HCT116 (cell line): ENCODE measurements at regions not wholly inside any gene's neighbourhood (a gene's known extent, or its start where the extent isn't known, plus 50 kb on each side); places are given as distances from the start of the nearest gene placed in this dataset.

ENCODE experiments used
- ATAC-seq: fragments of 200-7000 bp; cut with Tn5 transposase; 2 replicates; pipeline ENCODE4 v1.9.1; 2020; ENCODE audit warnings: mild to moderate bottlenecking, moderate library complexity
- BruUV-seq: library from RNA; stranded (reverse); fragments of 400-500 nt; replicated peaks from 2 replicates; lab custom pipeline; 2021; lab: Mats Ljungman, UMichigan
- CTCF ChIA-PET: fragments of 300-600 bp; sonication (Branson Sonifier 250); formaldehyde crosslinking; loops from one replicate; lab custom pipeline; 2021; ENCODE audit warnings: antibody characterized with exemption; lab: Charles Lee
- POLR2A ChIA-PET: fragments of 300-600, 350-600 bp; sonication (Branson Sonifier 250); formaldehyde crosslinking; loops from one replicate; lab custom pipeline; 2021; ENCODE audit warnings: antibody characterized with exemption; lab: Charles Lee
- RAD21 ChIA-PET, 2 experiments: fragments of 300-600 bp; sonication (Branson Sonifier 250); formaldehyde crosslinking; loops; one replicate each; lab custom pipeline; 2023; ENCODE audit warnings: low total read pairs in 2 of 2; ENCODE audit not compliant: uncharacterized antibody in 2 of 2, unreplicated experiment in 2 of 2, low non-redundant PET in 1 of 2; lab: Charles Lee
- DNase-seq: peaks from one replicate; pipeline ENCODE4 v3.0.0-alpha.2; 2010; ENCODE audit warnings: low read depth, low spot score
- H2AFZ ChIP-seq: fragments of 200-600 bp; shearing (Covaris generic), sonication (generic); 2 replicates; pipeline ENCODE4 v1.6.1; 2017; ENCODE audit warnings: low read depth, mixed run types, mixed read lengths, antibody characterized with exemption, low read length; ENCODE audit not compliant: poor library complexity, severe bottlenecking
- H3K27ac ChIP-seq: 2 replicates; pipeline ENCODE4 v1.5.1; 2012; ENCODE audit warnings: low read depth, low read length
- H3K27me3 ChIP-seq: fragments of 200-600 bp; sonication (generic); 2 replicates; pipeline ENCODE4 v1.6.1; 2016; ENCODE audit warnings: mixed run types, low read length, mixed read lengths; ENCODE audit not compliant: insufficient read depth
- H3K36me3 ChIP-seq, 2 experiments: fragments of 200-500 bp in 1 of 2; fragments of 200-600 bp in 1 of 2; sonication (Bioruptor generic) in 1 of 2; sonication (generic) in 1 of 2; 2 replicates each; pipeline versions ENCODE4 v1.5.1 to v1.6.1; 2014 to 2016; ENCODE audit warnings: low read length in 2 of 2, inconsistent platforms in 1 of 2, mixed read lengths in 1 of 2, mixed run types in 1 of 2; ENCODE audit not compliant: insufficient read depth in 2 of 2, control insufficient read depth in 1 of 2
- H3K4me1 ChIP-seq, 2 experiments: fragments of 200-600 bp in 1 of 2; sonication (generic) in 1 of 2; 2 replicates each; pipeline versions ENCODE4 v1.5.1 to v1.6.1; 2012 to 2017; ENCODE audit warnings: low read length in 2 of 2, inconsistent platforms in 1 of 2, mild to moderate bottlenecking in 1 of 2, mixed read lengths in 1 of 2, mixed run types in 1 of 2, moderate library complexity in 1 of 2; ENCODE audit not compliant: insufficient read depth in 2 of 2, control insufficient read depth in 1 of 2
- H3K4me2 ChIP-seq: fragments of 200-600 bp; sonication (generic); 2 replicates; pipeline ENCODE4 v1.6.1; 2017; ENCODE audit warnings: mixed run types, low read length, mixed read lengths
- H3K4me3 ChIP-seq, 2 experiments: fragments of 200-600 bp in 1 of 2; sonication (generic) in 1 of 2; replicated peaks in 1 of 2; 2 replicates each; pipeline ENCODE4 v1.5.1; 2011 to 2016; ENCODE audit warnings: low read length in 2 of 2, control low read depth in 1 of 2, low read depth in 1 of 2, mild to moderate bottlenecking in 1 of 2, mixed read lengths in 1 of 2, mixed run types in 1 of 2
- H3K79me2 ChIP-seq: fragments of 200-600 bp; sonication (generic); 2 replicates; pipeline ENCODE4 v1.6.1; 2017; ENCODE audit warnings: mild to moderate bottlenecking, mixed run types, low read length, moderate library complexity, mixed read lengths; ENCODE audit not compliant: insufficient read depth
- H3K9ac ChIP-seq: fragments of 200-600 bp; sonication (generic); 2 replicates; pipeline ENCODE4 v1.6.1; 2016; ENCODE audit warnings: low read length, mixed read lengths
- H3K9me2 ChIP-seq: fragments of 200-600 bp; sonication (generic), shearing (Covaris generic); 2 replicates; pipeline ENCODE4 v1.6.1; 2017; ENCODE audit warnings: mixed run types, mild to moderate bottlenecking, moderate library complexity; ENCODE audit not compliant: insufficient read depth
- H3K9me3 ChIP-seq, 2 experiments: fragments of 200-500 bp in 1 of 2; fragments of 200-600 bp in 1 of 2; sonication (Bioruptor generic) in 1 of 2; sonication (generic) in 1 of 2; 2 replicates each; pipeline ENCODE4 v1.6.1; 2014 to 2017; ENCODE audit warnings: low read length in 2 of 2, mixed read lengths in 2 of 2, inconsistent platforms in 1 of 2, low read depth in 1 of 2, mild to moderate bottlenecking in 1 of 2, mixed run types in 1 of 2, moderate library complexity in 1 of 2; ENCODE audit not compliant: control insufficient read depth in 1 of 2, insufficient read depth in 1 of 2
- H4K20me1 ChIP-seq: fragments of 200-600 bp; sonication (generic), shearing (Covaris generic); 2 replicates; pipeline ENCODE4 v1.6.1; 2017; ENCODE audit warnings: mixed run types, mild to moderate bottlenecking, moderate library complexity; ENCODE audit not compliant: insufficient read depth
- CBX3 ChIP-seq: IDR thresholded peaks from 2 replicates; pipeline ENCODE4 v1.6.1; 2012; ENCODE audit warnings: low read depth
- CEBPB ChIP-seq: IDR thresholded peaks from 2 replicates; pipeline ENCODE4 v1.6.1; 2012; ENCODE audit warnings: low read depth
- ELF1 ChIP-seq: IDR thresholded peaks from 2 replicates; pipeline ENCODE4 v1.6.1; 2012; ENCODE audit warnings: low read depth, borderline replicate concordance
- EZH2 ChIP-seq: fragments of 200-600 bp; sonication (generic); IDR thresholded peaks from 2 replicates; pipeline ENCODE4 v1.6.1; 2017; ENCODE audit warnings: antibody characterized with exemption, mixed run types
- FOSL1 ChIP-seq: IDR thresholded peaks from 2 replicates; pipeline ENCODE4 v1.6.1; 2012; ENCODE audit warnings: low read depth
- RAD21 ChIP-seq: IDR thresholded peaks from 2 replicates; pipeline ENCODE4 v1.6.1; 2012; ENCODE audit warnings: low read depth, mild to moderate bottlenecking
- SP1 ChIP-seq: IDR thresholded peaks from 2 replicates; pipeline ENCODE4 v1.6.1; 2012; ENCODE audit warnings: low read depth
- YY1 ChIP-seq: IDR thresholded peaks from 2 replicates; pipeline ENCODE4 v1.6.1; 2011; ENCODE audit warnings: low read length, low read depth, moderate library complexity, mild to moderate bottlenecking; ENCODE audit not compliant: insufficient replicate concordance; ENCODE audit errors: extremely low read depth
- intact Hi-C: fragments of 100-400 bp; cut with micrococcal nuclease; formaldehyde crosslinking; loops from 2 replicates; pipeline ENCODE4 v1.10.0; 2022
- TF ChIP-seq, protein P1 (sequence below): IDR thresholded peaks from 2 replicates; pipeline ENCODE4 v1.6.1; 2012
- TF ChIP-seq, protein P2 (sequence below): IDR thresholded peaks from 2 replicates; pipeline ENCODE4 v1.6.1; 2011; ENCODE audit warnings: mild to moderate bottlenecking, low read length, moderate library complexity; ENCODE audit not compliant: insufficient replicate concordance; ENCODE audit errors: extremely low read depth
- TF ChIP-seq, protein P3 (sequence below): IDR thresholded peaks from 2 replicates; pipeline ENCODE4 v1.6.1; 2012

DNA sequence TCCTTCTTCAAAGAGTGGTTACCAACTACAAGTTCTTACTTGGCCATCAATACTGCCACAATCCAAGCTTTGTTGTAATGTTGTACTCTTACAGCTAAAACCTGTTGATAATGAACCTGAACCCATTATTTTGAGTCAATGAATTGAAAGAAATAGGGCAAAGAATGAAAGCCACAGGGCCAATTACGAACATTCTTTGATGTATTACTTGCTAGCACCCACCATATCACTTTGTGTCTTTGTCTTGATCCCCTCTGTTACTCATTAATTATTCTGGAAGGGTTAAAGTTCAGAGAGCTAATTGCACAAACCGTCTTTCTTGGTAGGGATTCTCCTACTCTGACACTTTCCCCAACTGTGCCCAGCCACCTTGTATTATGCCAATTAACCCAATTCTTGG, 53.2 kb upstream of the TFEC start:
- POLR2A ChIA-PET: no interaction called here

More for the DNA sequence above, 53.2 kb upstream of the TFEC start:
- Histone ChIP-seq H3K9me3 (no peaks in the 10 kb centered on the region; a peak in 1 of 4 replicates), H3K4me3 (no peak overlapping the region), H4K20me1 (no peaks in the 10 kb centered on the region), H3K4me1 (no peaks in the 10 kb centered on the region), H3K27ac (no peak overlapping the region), H3K36me3 (no peaks in the 10 kb centered on the region), H3K9me2 (no peaks in the 10 kb centered on the region), H3K9ac (no peak overlapping the region), H2AFZ (peak overlapping the region; percentile 2), H3K79me2 (no peaks in the 10 kb centered on the region), H3K27me3 (no peaks in the 10 kb centered on the region), H3K4me2 (no peak overlapping the region)
- DNase-seq (no peak), ATAC-seq (no peak)
- BruUV-seq: no TSS peak
- RAD21 ChIA-PET: no interaction called here
- CTCF ChIA-PET: no interaction called here
- TF ChIP-seq YY1: no peak
- TF ChIP-seq, protein P1, sequence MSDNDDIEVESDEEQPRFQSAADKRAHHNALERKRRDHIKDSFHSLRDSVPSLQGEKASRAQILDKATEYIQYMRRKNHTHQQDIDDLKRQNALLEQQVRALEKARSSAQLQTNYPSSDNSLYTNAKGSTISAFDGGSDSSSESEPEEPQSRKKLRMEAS: no peak
- no peak for TF ChIP-seq EZH2
- TF ChIP-seq, protein P2, sequence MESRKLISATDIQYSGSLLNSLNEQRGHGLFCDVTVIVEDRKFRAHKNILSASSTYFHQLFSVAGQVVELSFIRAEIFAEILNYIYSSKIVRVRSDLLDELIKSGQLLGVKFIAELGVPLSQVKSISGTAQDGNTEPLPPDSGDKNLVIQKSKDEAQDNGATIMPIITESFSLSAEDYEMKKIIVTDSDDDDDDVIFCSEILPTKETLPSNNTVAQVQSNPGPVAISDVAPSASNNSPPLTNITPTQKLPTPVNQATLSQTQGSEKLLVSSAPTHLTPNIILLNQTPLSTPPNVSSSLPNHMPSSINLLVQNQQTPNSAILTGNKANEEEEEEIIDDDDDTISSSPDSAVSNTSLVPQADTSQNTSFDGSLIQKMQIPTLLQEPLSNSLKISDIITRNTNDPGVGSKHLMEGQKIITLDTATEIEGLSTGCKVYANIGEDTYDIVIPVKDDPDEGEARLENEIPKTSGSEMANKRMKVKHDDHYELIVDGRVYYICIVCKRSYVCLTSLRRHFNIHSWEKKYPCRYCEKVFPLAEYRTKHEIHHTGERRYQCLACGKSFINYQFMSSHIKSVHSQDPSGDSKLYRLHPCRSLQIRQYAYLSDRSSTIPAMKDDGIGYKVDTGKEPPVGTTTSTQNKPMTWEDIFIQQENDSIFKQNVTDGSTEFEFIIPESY: no peak
- no peak for TF ChIP-seq RAD21
- TF ChIP-seq ELF1: no peak
- TF ChIP-seq CEBPB: no peak
- TF ChIP-seq, protein P3, sequence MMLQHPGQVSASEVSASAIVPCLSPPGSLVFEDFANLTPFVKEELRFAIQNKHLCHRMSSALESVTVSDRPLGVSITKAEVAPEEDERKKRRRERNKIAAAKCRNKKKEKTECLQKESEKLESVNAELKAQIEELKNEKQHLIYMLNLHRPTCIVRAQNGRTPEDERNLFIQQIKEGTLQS: no peak
- no peak for TF ChIP-seq SP1
- no peak for TF ChIP-seq FOSL1
- no peak for TF ChIP-seq CBX3
- intact Hi-C loops: no loop called here
